ENCODE measurements at regions not wholly inside any gene's neighbourhood (a gene's known extent, or its start where the extent isn't known, plus 50 kb on each side); places are given as distances from the start of the nearest gene placed in this dataset.

DNA sequence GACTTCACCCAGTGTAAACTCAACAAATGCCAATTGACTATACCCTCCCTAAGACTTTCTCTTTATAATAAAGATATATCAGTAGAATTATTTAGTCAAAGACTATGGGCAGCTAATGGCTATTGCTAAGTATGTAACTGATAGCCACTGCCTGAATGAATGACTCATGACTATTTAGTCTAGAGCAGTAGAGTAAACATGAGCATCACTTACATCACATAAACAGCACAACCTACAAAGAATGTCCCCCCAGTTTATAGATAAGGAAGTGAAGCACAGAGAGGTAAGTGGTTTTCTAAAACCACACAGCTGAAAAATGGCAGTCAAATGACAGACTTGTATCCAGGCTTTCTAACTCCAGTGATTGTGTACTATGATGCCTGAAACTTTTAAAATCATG is 507.0 kb downstream of the PPARGC1A start:
- DNase-seq (ENCODE audit: extremely low spot score) = no peak
- ChIA-PET CTCF (no interaction called here), POLR2A (no interaction called here)
- TF ChIP-seq, protein P1, sequence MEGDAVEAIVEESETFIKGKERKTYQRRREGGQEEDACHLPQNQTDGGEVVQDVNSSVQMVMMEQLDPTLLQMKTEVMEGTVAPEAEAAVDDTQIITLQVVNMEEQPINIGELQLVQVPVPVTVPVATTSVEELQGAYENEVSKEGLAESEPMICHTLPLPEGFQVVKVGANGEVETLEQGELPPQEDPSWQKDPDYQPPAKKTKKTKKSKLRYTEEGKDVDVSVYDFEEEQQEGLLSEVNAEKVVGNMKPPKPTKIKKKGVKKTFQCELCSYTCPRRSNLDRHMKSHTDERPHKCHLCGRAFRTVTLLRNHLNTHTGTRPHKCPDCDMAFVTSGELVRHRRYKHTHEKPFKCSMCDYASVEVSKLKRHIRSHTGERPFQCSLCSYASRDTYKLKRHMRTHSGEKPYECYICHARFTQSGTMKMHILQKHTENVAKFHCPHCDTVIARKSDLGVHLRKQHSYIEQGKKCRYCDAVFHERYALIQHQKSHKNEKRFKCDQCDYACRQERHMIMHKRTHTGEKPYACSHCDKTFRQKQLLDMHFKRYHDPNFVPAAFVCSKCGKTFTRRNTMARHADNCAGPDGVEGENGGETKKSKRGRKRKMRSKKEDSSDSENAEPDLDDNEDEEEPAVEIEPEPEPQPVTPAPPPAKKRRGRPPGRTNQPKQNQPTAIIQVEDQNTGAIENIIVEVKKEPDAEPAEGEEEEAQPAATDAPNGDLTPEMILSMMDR (IDR thresholded peaks at IDR 0.05; ENCODE audit: control extremely low read depth, extremely low read depth, low read depth, missing control alignments) = no peak

DNA sequence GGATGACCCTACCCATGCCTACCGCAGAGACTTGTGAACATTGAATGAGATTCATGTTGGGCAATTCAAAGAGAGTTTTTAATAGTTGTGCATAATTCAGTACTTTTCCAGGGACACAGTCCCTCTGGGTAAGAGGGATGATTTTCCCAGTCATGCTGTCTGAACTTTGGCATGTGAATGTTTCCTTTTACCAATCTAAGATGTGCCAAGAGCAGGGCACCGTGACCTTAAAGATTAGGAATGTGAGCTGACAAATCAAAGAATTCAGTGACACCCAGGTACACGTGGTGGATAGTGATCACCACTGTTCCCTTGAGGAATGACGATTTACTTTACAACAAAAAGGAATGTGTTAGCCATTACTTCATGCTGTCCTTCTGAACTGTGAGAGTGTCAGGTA is 515.6 kb downstream of the PPARGC1A start:
- DNase-seq (ENCODE audit: extremely low spot score) = no peak
- ChIA-PET POLR2A (no interaction called here), CTCF (interaction anchor here (1.1 kb wide), 1 partner anchor 43 kb away, joined by 3 read pairs; no protein-coding TSS in a partner anchor)
- TF ChIP-seq, protein P1 (IDR thresholded peaks at IDR 0.05; ENCODE audit: control extremely low read depth, extremely low read depth, low read depth, missing control alignments) = no peak

DNA sequence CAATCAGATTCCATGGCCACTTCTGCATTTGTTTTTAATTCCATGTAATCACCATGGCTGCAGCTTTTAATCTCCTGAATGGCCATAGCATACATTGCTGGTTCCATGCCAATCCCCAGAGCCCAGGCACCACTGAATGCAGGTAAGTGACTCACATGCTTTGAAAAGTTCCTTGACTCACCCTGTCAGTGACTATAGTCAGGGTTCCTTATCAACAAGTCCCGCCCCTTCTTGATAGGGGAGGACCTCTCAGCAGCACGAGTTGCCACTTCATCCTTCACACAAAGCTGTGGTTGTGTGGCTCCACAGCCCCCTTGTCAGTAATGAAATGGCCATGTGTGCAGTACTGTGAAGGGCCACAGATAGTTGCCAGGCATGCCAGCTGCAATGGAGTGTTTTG is 516.6 kb downstream of the PPARGC1A start:
- CTCF ChIA-PET = interaction anchor here (0.8 to 1.1 kb wide), 2 partner anchors 16 to 42 kb away, joined by 3 read pairs; no protein-coding TSS in a partner anchor
- DNase-seq (ENCODE audit: extremely low spot score) = no peak
- TF ChIP-seq, protein P1 (IDR thresholded peaks at IDR 0.05; ENCODE audit: control extremely low read depth, extremely low read depth, low read depth, missing control alignments) = no peak
- POLR2A ChIA-PET = no interaction called here

DNA sequence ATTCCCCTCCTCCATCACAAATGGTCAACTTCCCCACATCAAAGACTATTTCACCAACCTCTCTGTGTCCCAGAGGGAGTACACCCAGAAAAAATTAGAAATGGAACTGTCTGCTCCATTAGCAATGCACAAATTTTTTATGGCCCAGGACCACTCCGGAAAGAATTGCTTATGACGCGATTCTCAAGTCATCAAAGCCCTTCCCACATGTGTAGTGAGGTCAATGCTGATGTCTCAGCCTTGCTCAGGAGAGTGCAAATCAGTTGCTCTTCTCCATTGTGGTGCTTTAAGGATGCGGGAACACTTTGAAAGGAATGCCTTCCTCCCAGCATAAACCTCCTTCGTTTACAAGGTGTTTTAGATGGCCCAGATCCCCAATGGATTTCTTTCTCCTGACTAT is 518.3 kb downstream of the PPARGC1A start:
- POLR2A ChIA-PET = no interaction called here
- CTCF ChIA-PET = no interaction called here
- DNase-seq (ENCODE audit: extremely low spot score) = no peak
- TF ChIP-seq, protein P1 (IDR thresholded peaks at IDR 0.05; ENCODE audit: control extremely low read depth, extremely low read depth, low read depth, missing control alignments) = no peak

DNA sequence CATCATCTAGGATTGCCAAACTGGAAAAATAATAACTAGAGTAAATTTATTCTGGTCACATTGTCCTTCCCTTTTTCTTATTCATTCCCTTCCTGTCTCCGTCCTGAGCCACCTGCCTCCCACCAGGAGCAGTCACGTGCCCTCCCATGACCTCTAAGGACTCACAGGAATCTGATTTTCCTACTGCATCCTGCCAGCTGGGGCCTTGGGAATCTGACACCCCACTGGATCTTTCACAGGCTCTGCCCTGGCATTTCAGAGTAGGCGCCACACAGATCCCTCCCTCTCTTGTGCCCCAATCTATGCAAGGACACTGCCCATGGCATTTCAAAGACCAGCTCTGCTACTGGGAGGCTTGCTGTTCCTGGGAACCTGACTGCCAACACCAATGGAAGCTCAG is 520.5 kb downstream of the PPARGC1A start:
- DNase-seq (ENCODE audit: extremely low spot score) = no peak
- POLR2A ChIA-PET = no interaction called here
- TF ChIP-seq, protein P1 (IDR thresholded peaks at IDR 0.05; ENCODE audit: control extremely low read depth, extremely low read depth, low read depth, missing control alignments) = no peak
- CTCF ChIA-PET = interaction anchor here (0.9 to 1.4 kb wide), 2 partner anchors 10 to 11 kb away, joined by 3 read pairs; no protein-coding TSS in a partner anchor

DNA sequence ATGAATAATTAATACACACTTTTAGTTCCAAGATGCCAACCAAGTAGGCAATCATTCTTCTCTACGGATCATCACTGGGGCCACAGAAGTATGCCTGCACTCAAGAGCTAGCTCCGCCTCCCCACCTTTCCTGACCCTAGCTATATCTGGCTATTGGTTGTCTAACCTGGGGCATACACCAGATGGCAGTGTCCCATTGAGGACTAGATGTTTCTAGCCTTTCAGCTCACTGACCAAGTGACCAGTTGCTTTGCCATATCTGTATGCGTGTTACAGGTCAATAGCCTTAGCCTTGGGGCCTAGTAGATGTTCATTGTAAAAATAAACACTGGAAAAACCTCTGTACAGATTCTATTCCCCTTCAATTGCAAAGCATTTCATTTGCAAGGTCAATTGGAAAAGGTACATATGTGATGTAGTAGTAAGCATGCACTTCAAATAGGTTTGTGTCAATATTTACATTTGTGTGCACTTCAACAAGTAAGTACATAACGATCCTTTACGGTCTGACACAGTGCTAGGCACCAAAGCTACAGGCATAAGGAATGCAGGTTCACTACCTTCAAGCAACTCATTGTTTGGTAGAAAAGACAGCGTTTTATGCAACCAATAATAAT is 521.7 kb downstream of the PPARGC1A start:
- TF ChIP-seq, protein P1 (IDR thresholded peaks at IDR 0.05; ENCODE audit: control extremely low read depth, extremely low read depth, low read depth, missing control alignments) = no peak
- DNase-seq (ENCODE audit: extremely low spot score) = no peak
- ChIA-PET POLR2A (no interaction called here), CTCF (interaction anchor here (1.4 kb wide), 2 partner anchors 10 to 11 kb away, joined by 3 read pairs; no protein-coding TSS in a partner anchor)

Data from GM10248 (cell line).